GM21390 (cell line): ENCODE measurements at regions not wholly inside any gene's neighbourhood (a gene's known extent, or its start where the extent isn't known, plus 50 kb on each side); places are given as distances from the start of the nearest gene placed in this dataset.
A peak's percentile ranks its signal among the peaks of the same experiment; 100 is the strongest.

ENCODE experiments used
- ATAC-seq: cut with Tn5 transposase; IDR thresholded peaks from one replicate; pipeline ENCODE4 v1.9.1; 2021; ENCODE audit not compliant: unreplicated experiment

DNA sequence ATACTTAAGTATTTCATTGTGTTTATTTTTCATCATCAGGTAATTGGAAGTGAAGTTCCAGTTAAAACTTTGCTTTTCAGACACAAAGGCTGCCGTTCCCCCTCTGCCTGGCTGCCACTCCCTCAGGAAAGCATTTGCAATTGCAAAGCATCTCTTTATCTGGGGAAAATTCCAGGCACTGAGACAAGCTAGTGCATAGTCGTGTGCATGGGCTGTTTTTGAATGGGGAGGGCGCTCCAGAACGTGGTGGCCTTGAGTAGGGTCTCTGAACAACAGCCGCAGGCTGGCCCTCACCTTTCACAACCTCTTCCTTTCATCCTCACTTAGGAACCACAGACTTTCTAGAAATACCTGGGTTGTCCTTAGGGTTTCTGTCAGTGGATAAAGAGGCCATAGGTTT, 285.1 kb upstream of the ADAMTS16 start:
- ATAC-seq: no peak

DNA sequence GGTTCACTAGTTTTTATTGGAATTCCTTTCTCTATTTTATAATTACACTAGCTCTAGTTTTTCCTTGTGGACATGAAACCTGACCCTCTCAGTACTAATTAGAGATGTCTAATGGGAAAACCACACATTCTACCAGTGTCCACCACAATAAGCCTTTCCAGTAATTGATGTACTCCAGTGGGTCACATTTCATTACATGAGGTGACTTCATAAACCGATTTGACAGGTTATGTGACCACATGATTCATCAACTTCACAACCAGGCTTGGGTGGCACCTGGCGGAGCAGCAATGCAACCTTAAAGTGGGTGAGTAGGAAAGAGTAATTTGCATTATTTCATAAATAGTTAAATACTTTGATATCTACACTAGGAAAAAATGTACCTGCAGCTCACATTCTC, 284.2 kb upstream of the ADAMTS16 start:
- ATAC-seq: no peak

DNA sequence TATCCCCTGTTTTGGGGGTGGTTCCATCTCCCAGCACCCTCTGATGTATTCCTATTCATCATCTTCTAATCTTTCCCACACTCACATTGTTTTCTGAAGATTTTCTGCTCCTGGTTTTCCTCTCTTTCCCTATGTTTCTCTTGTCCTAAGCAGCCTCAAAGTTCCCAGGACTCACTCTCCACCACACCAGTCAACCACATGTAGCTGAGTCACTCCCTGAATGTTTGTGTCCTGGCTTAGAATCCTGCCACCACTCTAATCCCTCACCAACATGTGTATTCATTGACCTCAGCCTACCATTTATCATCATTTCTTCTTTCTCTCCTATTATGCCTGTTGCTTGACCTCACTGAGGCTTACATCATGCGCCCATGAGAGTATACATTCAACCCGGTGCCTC, 282.4 kb upstream of the ADAMTS16 start:
- no peak for ATAC-seq

DNA sequence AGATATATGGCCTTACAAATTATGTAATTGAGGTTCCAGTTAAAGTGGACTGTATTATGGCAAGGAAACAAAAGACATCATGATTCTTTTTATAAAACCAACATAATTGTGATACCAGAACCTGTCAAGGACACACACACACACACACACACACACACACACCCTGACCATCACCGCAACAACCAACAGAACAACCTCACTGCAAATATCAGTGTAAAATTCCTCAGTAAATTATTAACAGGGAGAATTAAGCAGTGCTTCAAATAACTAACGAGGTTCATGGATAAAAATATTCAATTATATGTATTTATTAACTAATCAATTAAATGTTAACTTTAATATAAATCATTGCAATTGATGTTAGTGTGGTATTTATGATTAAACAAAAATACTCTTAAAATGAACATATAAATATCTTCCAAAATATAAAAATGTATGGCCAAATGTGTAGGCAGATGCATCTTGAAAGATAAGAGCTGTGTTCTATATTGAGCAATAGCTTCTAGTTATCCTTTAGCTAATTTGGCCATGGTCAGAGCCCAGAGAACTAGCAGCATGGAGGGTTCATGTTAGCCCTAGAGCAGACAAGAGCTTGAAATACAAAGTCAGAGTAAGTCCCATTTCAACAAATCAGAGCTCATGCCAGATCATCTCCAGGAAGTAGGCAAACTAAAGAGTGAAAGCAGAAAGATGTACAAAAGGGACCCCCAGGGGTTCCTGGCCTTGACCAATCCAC, 280.5 kb upstream of the ADAMTS16 start:
- no peak for ATAC-seq

DNA sequence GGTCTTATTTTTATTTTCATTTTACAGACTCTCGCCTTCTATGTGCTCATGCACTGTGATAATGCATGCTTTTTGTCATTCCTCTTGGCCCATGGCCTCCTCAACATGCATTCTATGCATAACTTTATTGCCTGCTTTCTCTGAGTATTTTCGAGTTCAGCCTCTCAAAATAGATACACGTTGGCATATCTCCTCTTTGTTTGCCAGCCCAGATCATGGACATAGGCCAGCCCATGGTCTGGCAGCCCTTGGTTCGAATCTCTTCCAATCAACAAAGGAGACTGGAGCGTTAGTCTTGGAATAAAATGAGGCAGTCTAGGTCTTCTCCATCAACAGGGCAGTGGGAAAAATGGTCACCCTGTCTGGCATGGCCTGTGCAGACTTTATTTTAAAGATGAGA, 279.5 kb upstream of the ADAMTS16 start:
- no peak for ATAC-seq

DNA sequence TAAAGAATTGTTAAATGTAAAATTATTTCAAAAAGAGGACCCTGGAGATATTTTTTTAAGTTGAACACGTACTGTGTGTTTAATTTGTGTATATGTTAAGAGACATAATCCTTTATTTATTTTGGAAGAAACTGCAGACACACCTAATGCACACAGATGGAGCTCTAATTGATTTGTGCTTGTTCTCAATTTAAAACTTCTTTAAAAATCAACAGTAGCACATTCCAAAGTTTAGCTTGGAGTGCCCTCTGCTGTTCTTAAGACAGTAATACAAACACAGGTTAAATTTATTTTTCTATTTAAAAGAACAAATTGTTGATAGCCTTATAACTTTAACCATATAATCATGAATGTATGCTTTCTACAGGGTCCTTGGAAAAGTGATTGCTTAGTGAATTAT, 277.6 kb upstream of the ADAMTS16 start:
- no peak for ATAC-seq

DNA sequence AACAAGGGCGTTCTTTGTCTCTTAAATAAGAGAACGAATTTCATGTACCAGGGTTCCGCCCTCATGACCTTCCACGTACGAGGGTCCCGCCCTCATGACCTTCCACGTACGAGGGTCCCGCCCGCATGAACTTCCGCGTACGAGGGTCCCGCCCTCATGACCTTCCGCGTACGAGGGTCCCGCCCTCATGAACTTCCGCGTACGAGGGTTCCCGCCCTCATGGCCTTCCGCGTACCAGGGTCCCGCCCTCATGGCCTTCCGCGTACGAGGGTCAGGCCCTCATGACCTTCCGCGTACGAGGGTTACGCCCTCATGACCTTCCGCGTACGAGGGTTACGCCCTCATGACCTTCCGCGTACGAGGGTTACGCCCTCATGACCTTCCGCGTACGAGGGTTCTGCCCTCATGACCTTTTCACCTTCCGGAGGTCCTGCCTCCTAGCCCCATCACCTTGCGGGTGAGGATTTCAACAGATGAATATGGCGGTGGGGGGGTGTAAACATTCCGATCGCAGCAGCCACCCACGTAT, 273.9 kb upstream of the ADAMTS16 start:
- no peak for ATAC-seq

DNA sequence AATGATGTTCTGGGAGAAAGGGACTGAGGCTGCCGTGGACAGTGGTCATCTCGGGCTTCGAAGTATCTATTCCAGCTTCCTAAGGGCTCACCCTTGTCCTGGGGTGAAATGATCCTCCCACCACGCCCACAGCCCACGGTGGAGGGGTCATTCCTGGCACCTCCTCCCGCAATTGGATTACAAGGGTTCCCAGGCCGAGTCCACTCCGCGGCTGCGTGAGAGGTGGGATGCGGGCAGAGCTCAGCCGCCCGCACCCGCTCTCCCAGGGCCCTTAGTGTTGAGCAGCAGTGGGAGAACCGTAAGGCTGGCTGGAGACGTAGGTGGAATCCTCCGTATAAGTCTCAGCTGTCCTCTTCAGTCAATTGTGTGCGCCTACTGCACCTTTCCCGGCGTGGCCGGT, 273.3 kb upstream of the ADAMTS16 start:
- ATAC-seq: no peak

DNA sequence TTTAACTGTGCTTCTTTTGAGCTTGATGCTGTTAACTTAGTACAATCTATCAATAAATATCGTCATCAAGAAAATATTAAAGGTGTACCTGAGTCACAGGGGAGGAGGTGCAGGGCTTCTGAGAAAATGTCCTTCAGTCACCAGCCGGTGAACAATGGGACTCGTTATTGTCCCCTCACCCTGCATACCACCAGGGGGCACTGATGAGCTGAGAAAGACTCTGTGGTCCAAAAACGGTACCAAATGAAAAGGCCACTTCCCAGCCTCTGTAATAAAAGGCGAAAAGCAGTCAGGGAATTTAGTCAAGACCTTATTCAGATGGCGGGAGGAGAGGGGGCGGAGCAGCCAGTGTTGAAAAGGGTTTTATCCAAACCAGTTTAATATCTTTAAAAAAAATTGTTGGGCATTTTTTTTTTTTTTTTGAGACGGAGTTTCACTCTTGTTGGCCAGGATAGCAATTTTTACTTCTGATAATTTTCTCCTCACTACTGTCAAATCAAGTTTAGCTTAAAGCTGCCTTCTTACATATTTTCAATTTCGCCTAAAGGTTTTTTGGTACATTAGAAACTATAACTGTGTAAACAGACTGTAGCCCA, 271.9 kb upstream of the ADAMTS16 start:
- ATAC-seq: peak; percentile 67

DNA sequence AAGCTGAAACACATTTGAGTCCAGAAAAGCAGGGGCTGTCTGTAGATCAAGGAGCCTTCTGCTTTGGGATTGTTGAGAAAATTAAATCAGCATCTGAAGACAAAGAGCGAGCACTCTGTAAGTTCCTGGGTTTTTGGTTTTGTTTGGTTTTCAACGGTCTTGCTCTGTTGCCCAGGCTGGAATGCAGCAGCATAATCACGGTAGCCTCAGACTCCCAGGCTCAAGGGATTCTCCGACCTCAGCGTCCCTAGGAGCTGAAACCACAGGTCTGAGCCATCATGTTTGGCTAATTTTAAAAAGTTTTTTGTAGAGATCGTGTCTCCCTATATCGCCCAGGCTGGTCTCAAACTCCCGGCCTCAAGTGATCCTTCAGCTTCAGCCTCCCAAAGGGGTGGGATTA, 266.5 kb upstream of the ADAMTS16 start:
- ATAC-seq: no peak

DNA sequence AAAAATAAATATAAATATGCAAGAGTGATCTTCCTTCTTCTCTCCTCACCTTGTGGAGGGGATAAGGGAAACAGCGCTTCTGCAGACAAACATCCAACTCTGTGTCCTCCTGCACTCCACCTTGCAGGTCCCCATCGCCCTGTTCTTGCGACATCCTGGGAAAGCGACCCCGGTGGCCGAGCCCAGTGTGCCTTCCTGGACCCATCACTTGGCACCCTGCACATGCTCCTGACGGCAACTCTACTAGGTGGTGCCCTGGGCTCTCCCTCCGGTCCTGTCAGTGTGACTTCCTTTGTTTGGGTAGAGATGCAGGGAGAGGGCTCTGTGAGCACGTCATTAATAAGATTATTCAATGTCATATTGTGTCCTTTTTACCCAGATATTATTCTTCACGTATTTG, 266.0 kb upstream of the ADAMTS16 start:
- ATAC-seq: no peak

DNA sequence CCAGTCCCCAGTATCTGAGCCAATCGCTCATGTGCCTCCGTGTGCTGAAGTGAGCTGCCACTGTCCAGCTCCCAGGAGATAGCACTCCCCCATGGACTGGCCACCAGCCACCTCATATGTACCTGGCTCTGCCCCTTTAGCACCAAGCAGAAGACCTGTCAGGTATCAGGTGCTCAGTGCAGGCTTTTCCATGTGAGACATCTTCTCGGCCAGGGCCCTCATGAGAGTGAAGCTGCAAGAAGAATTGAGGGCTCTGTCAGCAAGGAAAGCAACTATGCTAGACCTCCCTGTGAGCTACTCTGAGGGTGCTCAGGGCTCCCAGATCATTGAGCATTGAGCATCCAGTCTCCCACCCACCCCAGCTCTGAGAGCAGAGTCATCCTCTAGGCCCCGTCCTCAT, 264.2 kb upstream of the ADAMTS16 start:
- ATAC-seq: no peak

DNA sequence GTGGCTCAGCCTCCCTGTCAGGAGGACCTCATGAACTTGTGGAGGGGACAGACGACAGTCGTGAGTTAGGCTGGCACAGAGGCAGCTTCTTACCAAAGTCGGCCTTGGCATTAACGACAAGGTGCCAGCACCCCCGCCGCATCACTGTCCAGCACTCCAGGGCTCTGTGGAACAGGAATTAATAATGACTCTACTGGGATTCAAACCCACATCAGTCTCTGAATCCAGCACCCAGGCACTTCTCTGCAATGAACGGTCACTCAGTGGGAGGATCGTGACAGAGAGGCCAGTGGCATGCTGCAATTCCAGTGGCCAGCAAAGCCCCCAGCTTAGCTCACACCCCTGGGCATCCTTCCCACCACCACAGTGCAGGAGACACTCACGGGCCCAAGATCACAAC, 263.3 kb upstream of the ADAMTS16 start:
- ATAC-seq: no peak

DNA sequence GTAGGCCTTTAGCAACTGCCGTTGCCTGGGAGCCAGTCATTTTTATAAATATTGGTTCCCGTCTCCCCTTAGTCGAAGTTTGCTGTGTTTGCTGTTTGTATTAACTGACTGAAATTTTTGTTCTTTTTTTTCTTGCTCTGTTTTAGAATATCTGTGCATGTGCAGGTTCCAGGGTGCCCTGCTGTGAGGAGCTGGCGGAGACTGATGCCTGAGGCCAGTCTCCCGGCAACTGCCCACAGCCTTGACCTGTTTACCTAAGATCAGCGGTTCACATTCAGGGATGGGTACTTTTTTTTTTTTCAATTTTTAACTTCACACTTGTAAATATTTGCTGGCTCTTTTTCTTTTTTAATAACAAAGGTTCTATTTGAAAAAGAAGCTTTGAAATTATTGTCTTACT, 262.6 kb upstream of the ADAMTS16 start:
- ATAC-seq: no peak

DNA sequence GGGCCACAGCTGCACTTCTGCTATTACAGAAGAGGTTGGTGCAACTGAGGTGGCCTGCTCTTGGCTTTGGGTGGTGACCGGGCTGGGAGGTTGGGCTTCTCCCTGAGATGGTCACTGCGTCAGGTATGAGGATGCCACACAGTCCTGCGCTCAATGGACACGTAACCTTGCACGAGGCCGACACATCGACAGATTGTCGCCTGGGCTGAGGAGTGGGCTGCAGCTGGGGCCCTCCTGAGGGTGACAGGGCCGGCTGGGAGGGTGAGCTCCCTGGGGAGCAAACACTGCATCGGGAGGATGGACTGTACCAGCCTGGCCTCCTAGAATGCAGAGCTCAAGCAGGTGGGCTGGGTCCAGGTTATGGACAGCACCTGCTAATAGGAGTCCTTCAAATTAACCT, 261.1 kb upstream of the ADAMTS16 start:
- no peak for ATAC-seq

DNA sequence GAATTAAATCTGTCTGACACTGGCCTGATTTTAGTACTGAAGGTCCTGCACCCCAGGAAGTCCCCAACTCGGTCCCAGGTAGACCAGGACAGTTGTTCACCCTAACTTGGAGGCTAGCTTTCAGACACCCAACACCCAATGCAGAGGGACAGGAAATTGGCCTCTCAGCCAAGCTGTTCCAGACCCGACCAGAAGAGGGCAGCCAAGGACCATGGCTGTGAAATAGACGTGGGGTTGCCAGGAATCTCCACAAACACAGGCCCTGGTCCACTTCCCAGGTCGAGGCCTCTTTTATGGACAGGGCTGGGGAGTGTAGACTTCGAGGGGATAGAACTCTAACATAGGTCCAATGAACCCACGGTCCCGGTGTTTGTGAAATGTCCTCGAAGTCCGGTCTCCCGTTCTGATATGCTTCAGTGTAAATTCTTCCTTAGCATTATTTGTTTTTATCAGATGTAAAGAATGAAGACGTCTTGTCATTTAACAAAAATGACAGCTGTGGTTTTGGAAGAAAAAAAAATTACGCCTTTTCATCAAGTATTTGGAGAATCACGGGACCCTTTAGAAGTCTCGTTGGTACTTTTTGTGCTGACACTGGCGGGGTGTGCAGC, 260.3 kb upstream of the ADAMTS16 start:
- peak; percentile 87 for ATAC-seq

DNA sequence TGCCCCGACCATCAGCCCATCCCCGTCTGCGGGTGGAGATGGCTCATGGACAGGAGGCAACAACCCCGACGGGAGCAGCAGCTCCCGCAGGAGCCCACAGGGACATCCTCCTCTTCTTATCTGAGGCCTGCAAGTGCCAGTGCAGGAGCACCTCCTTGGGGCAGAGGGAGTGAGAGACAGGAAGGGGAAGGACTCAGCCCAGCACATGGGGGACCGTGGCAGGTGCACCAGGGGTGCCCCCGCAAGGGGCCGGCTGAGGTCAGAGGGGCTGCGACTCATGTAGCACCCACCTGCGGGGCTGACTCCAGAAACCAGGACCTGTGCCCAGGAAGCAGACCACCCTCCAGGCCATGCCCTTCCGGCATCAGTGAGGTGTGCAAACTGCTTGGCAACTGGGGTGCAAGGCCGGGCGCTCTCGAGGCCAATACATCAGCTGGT, 259.8 kb upstream of the ADAMTS16 start:
- ATAC-seq: no peak

DNA sequence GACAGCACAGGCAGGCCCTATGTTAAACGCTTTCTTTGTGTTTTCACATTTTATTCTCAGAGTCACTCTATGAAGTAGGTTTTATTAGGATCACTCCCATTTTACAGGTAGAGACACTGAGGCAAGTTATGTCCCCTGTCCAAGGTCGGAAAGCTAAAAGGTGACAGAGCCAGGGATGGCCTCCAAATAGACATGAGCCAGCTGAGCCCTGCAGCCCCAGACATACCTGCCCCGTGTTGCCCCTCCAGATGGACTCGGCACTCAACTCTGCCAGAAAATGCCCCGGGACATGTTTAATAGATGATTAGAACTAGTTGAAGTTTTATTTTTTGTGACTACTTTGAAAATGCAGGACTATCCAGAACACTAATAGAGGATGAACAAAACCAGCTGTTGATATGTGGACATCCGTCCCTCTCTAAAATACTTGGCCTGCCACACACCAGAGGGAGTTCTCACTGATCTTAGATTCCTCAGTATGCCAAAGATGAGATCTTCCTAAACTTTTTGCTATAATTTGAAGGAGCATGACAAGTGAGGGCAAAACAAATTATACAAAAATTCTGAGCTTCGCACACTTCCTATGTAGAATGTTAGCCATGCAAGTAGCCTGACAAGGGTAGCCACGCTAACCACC, 258.6 kb upstream of the ADAMTS16 start:
- ATAC-seq: no peak

DNA sequence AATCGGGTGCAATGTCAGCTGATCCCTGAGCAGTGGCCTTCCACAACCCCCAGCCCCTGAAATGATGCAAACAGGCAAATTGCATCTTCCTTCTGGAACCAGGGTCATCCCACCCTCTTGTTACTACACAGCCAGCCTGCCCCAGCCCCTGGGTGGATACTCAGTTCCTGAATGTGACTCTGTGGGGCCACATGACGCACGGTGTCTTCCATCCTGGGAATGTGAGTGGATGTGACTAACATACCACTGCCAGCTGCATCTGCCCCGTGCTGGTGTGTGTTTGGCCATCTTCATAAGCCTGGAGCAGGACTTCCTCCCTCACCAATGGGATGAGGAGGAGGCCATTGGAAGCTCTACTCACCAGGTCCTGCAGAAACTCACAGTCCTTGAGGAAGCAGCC, 257.9 kb upstream of the ADAMTS16 start:
- ATAC-seq: no peak

DNA sequence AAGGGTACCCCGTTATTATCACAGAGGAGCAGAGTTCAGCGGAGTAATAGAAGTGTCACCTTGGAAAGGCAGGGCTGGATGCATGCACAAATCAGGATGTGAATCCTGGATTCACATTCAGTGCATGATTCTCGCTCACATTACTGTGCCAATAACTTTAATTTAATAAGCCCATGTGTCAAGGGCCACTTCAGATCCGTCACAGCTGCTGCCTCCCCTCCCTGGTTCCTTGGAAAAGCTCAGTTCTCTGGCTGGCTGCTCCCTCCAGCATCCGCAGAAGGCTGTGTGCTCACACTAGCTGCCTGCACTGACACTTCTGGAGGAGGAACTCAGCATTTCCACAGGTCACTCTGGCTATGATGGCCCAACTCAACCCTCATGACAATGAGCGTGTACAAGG, 256.8 kb upstream of the ADAMTS16 start:
- no peak for ATAC-seq

DNA sequence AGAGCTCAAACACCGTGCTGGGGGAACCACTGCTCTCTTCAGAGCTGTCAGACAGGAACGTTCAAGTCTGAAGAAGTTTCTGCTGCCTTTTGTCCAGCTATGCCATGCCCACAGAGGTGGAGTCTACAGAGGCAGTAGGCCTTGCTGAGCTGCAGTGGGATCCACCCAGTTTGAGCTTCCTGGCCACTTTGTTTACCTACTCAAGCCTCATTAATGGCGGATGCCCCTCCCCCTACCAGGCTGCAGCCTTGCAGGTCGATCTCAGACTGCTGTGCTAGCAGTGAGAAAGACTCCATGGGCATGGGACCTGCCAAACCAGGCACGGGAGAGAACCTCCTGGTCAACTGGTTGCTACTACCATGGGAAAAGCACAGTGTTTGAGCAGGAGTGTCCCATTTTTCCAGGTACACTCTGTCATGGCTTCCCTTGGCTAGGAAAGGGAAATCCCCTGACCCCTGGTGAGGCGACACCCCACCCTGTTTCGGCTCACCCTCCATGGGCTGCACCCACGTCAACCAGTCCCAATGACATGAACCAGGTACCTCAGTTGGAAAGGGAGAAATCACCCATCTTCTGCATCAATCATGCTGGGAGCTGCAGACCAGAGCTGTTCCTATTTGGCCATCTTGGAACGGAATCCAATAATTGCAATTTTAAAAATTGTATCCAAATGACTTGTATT, 246.9 kb upstream of the ADAMTS16 start:
- ATAC-seq: no peak
